Activated B cell treated with CpG ODN at 0.5 μM for 24 hours (primary cell): ENCODE measurements at regions not wholly inside any gene's neighbourhood (a gene's known extent, or its start where the extent isn't known, plus 50 kb on each side); places are given as distances from the start of the nearest gene placed in this dataset.

Experiments
- ATAC-seq: fragments of 200-7000 bp; cut with Tn5 transposase; one replicate; pipeline ENCODE4 v1.10.0; 2021; ENCODE audit warnings: low read depth, mild to moderate bottlenecking, moderate library complexity
- CTCF ChIA-PET: fragments of 350-600 bp; sonication (Branson Sonifier 250); formaldehyde crosslinking; loops from one replicate; lab custom pipeline; 2021; ENCODE audit warnings: antibody characterized with exemption; lab: Charles Lee
- POLR2A ChIA-PET: fragments of 350-600 bp; sonication (Branson Sonifier 250); formaldehyde crosslinking; loops from one replicate; lab custom pipeline; 2021; ENCODE audit warnings: antibody characterized with exemption; lab: Charles Lee
- DNase-seq: peaks from one replicate; pipeline ENCODE4 v3.0.0; 2022
- H3K27ac Mint-ChIP-seq: one replicate; pipeline ENCODE4 v1.8.0; 2020; ENCODE audit warnings: mixed read lengths
- H3K27me3 Mint-ChIP-seq: one replicate; pipeline ENCODE4 v1.8.0; 2021; ENCODE audit warnings: mixed read lengths
- H3K36me3 Mint-ChIP-seq: one replicate; pipeline ENCODE4 v1.8.0; 2021; ENCODE audit warnings: low read depth, mixed read lengths
- H3K4me1 Mint-ChIP-seq: one replicate; pipeline ENCODE4 v1.8.0; 2021; ENCODE audit warnings: mixed read lengths
- H3K4me3 Mint-ChIP-seq: one replicate; pipeline ENCODE4 v1.8.0; 2020; ENCODE audit warnings: mild to moderate bottlenecking, mixed read lengths
- H3K9me3 Mint-ChIP-seq: one replicate; pipeline ENCODE4 v1.8.0; 2020; ENCODE audit warnings: mixed read lengths
- CTCF ChIP-seq: fragments of 200-600 bp; IDR thresholded peaks from one replicate; pipeline ENCODE4 v1.8.0; 2022; ENCODE audit warnings: antibody characterized with exemption, mild to moderate bottlenecking
- intact Hi-C: fragments of 100-400 bp; cut with micrococcal nuclease; formaldehyde crosslinking; loops from one replicate; pipeline ENCODE4 v1.15.1; 2024

DNA sequence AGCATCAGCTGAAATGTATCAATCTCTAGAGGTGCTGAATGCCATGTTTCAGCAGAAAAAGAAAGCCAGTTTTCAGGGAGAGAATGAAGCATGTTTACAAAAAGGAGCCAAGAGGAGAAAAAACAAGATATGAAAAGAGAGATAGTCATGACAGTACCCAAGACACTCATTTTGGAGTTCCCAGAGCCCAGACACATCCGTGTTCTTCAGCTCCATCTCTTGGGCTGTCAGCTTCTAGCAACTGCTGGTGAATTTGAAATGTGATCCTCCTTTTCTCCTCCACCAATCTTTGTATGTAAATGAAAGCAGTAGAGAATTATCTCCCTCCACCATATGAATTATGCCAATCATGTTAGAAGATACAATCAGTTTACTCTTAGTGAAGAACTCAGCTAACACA lies 93.0 kb upstream of the SLC25A36 start:
- no peak for TF ChIP-seq CTCF
- no peaks in the 10 kb centered on the region for H3K9me3 Mint-ChIP-seq

DNA sequence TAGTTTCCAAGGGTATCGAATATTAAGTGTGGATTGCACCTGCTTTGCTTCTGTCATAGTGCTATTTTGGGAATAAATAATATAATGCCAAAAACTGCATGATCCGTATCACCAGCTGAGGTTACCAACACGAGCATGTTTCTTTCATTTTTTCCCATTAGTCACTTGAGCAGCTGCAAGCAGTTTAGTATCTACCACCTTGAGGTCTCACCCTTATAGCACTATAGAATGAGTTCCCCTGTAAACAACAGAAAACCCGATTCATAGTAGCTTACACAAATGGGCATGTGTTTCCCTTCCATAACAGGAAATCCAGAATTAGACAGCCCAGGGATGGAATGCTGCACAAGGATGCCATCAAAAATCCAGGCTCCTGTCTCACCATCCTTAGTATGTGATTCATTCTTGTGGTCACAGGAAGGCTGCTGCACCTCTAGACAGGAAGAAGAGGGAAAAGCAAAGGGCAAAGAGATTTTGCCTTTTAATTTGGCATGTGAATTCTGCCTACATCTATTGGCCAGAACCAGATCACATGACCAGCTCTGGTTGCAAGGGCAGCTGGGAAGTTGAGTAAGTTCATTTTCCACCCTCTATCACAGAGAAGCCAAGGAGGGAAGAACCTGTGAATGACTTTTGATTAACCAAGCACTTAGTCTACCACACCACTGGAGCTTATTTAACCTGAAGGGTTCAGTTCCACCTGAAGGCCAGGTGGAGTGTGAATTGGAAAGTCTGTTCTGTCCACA lies 91.3 kb upstream of the SLC25A36 start:
- no peak for TF ChIP-seq CTCF
- Mint-ChIP-seq H3K27me3 (peaks cover 19% of the 10 kb centered on the region), H3K27ac (no peak overlapping the region), H3K4me3 (no peak overlapping the region), H3K4me1 (peaks cover 10% of the 10 kb centered on the region), H3K36me3 (no peaks in the 10 kb centered on the region), H3K9me3 (no peaks in the 10 kb centered on the region)
- DNase-seq (no peak), ATAC-seq (no peak)
- ChIA-PET CTCF (no interaction called here), POLR2A (no interaction called here)
- intact Hi-C loops: no loop called here

More for the DNA sequence above, 93.0 kb upstream of the SLC25A36 start:
- Mint-ChIP-seq H3K4me1 (peaks cover 25% of the 10 kb centered on the region), H3K27ac (no peak overlapping the region), H3K4me3 (no peak overlapping the region), H3K27me3 (peaks cover 17% of the 10 kb centered on the region), H3K36me3 (no peaks in the 10 kb centered on the region)
- ChIA-PET POLR2A (no interaction called here), CTCF (no interaction called here)
- ATAC-seq (no peak), DNase-seq (no peak)
- intact Hi-C loops: no loop called here

DNA sequence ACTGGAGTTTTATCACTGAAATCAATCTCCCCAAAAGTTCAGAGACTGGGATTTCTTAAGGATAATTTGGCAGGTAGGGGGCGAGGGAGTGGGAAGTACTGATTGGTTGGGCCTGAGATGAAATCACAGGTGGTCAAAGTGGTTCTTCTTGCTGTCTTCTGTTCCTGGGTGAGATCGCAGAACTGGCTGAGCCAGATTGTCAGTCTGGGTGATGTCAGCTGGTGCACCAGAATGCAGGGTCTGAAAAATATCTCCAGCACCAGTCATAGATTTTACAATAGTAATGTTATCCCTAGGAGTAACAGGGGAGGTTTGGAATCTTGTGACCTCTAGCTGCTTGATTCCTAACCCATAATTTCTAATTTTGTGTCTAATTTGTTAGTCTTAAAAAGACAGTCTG lies 86.7 kb upstream of the SLC25A36 start:
- Mint-ChIP-seq H3K27me3 (peaks cover 14% of the 10 kb centered on the region), H3K4me1 (no peaks in the 10 kb centered on the region), H3K4me3 (no peak overlapping the region), H3K36me3 (no peaks in the 10 kb centered on the region), H3K9me3 (no peaks in the 10 kb centered on the region), H3K27ac (no peak overlapping the region)
- DNase-seq: no peak
- ATAC-seq: no peak
- POLR2A ChIA-PET: no interaction called here
- intact Hi-C loops: no loop called here
- CTCF ChIA-PET: no interaction called here
- TF ChIP-seq CTCF: no peak

DNA sequence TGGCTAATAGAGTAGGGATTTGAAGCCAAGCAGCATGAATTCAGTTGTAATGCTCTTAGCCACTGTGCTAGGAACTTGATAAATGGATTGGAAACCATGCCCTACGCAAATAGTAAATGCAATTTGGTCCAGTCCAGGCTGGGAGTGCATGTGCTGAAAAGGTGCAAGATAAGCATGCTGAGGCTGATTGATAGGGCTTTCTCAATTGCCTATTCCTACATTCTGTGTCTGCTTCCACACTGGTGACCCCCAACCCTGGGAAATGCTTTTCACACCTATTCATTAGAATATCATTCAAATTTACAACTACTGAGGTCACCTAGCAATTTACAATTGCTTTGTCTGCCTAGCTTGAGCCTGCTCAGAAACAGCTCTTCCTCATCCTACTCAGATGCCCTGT lies 84.7 kb upstream of the SLC25A36 start:
- CTCF ChIA-PET: no interaction called here
- TF ChIP-seq CTCF: no peak

GRCh38 chr3:140857993-140858392 lies 83.6 kb upstream of the SLC25A36 start:
- TF ChIP-seq CTCF: no peak
- Mint-ChIP-seq H3K4me1 (no peaks in the 10 kb centered on the region), H3K36me3 (no peaks in the 10 kb centered on the region), H3K4me3 (no peak overlapping the region), H3K9me3 (no peaks in the 10 kb centered on the region), H3K27ac (no peak overlapping the region), H3K27me3 (peaks cover 2% of the 10 kb centered on the region)
- CTCF ChIA-PET: no interaction called here
- intact Hi-C loops: no loop called here
- DNase-seq (no peak), ATAC-seq (no peak)
- POLR2A ChIA-PET: no interaction called here

More for the DNA sequence above, 84.7 kb upstream of the SLC25A36 start:
- Mint-ChIP-seq H3K9me3 (no peaks in the 10 kb centered on the region), H3K27me3 (peaks cover 7% of the 10 kb centered on the region), H3K27ac (no peak overlapping the region), H3K4me1 (no peaks in the 10 kb centered on the region), H3K4me3 (no peak overlapping the region), H3K36me3 (no peaks in the 10 kb centered on the region)
- ATAC-seq (no peak), DNase-seq (no peak)
- POLR2A ChIA-PET: no interaction called here
- intact Hi-C loops: no loop called here
